NCI-H2029 treated with DMSO at 0.1 percent for 48 hours (cell line): ENCODE measurements at regions not wholly inside any gene's neighbourhood (a gene's known extent, or its start where the extent isn't known, plus 50 kb on each side); places are given as distances from the start of the nearest gene placed in this dataset.

Experiments
- DNase-seq: peaks from one replicate; lab custom pipeline; 2025; lab: John Stamatoyannopoulos, UW

- DNase-seq: no peak
These were observed 436.2 kb downstream of the MATN1 start for GRCh38 chr1:30286988-30287839.

GRCh38 chr1:30286241-30286987 is 437.0 kb downstream of the MATN1 start:
- DNase-seq: peak; percentile 63

- no peak for DNase-seq
These were observed 437.9 kb downstream of the MATN1 start for GRCh38 chr1:30285501-30285932.

GRCh38 chr1:30284728-30285475 is 438.5 kb downstream of the MATN1 start:
- DNase-seq: no peak

GRCh38 chr1:30284226-30284625 is 439.2 kb downstream of the MATN1 start:
- no peak for DNase-seq

GRCh38 chr1:30283199-30283962 is 440.0 kb downstream of the MATN1 start:
- DNase-seq: no peak

- no peak for DNase-seq
These were observed 442.8 kb downstream of the MATN1 start for GRCh38 chr1:30280572-30280971.

- DNase-seq: no peak
These were observed 445.5 kb downstream of the MATN1 start for GRCh38 chr1:30277911-30278310.

- no peak for DNase-seq
These were observed 446.0 kb downstream of the MATN1 start for GRCh38 chr1:30277415-30277814.

GRCh38 chr1:30275926-30276764 is 447.2 kb downstream of the MATN1 start:
- DNase-seq: no peak

- no peak for DNase-seq
These were observed 448.3 kb downstream of the MATN1 start for GRCh38 chr1:30274976-30275621.

GRCh38 chr1:30274173-30274970 is 449.0 kb downstream of the MATN1 start:
- DNase-seq: no peak

GRCh38 chr1:30273456-30273855 is 449.9 kb downstream of the MATN1 start:
- DNase-seq: no peak

GRCh38 chr1:30273021-30273325 is 450.4 kb downstream of the MATN1 start:
- no peak for DNase-seq

- no peak for DNase-seq
These were observed 450.9 kb downstream of the MATN1 start for GRCh38 chr1:30272277-30273020.

- no peak for DNase-seq
These were observed 451.7 kb downstream of the MATN1 start for GRCh38 chr1:30271401-30272276.

GRCh38 chr1:30270461-30270860 is 452.9 kb downstream of the MATN1 start:
- DNase-seq: no peak
